Memory B cell (primary cell): ENCODE measurements at regions not wholly inside any gene's neighbourhood (a gene's known extent, or its start where the extent isn't known, plus 50 kb on each side); places are given as distances from the start of the nearest gene placed in this dataset.
"Not testable (repeated sequence)": the region's sequence is repeated elsewhere in the genome, so short reads cannot be mapped to it uniquely, and the experiment has no call there.

Experiments
- ATAC-seq: fragments of 150-1000 bp; cut with Tn5 transposase; 2 replicates; pipeline ENCODE4 v1.10.0; 2021; ENCODE audit warnings: low read depth, mild to moderate bottlenecking, moderate library complexity
- DNase-seq, 2 donors: peaks; one replicate each; pipeline ENCODE4 v3.0.0; 2022; ENCODE audit warnings: low spot score in 2 of 2
- H3K27ac Mint-ChIP-seq: one replicate; pipeline ENCODE4 v1.8.0; 2022; ENCODE audit warnings: mild to moderate bottlenecking, moderate library complexity, mixed read lengths
- H3K27me3 Mint-ChIP-seq: one replicate; pipeline ENCODE4 v1.8.0; 2022; ENCODE audit warnings: mixed read lengths
- H3K36me3 Mint-ChIP-seq: one replicate; pipeline ENCODE4 v1.8.0; 2022; ENCODE audit warnings: mild to moderate bottlenecking, mixed read lengths
- H3K4me1 Mint-ChIP-seq: one replicate; pipeline ENCODE4 v1.8.0; 2022; ENCODE audit warnings: mixed read lengths
- H3K4me3 Mint-ChIP-seq: one replicate; pipeline ENCODE4 v1.8.0; 2022; ENCODE audit warnings: mild to moderate bottlenecking, moderate library complexity, mixed read lengths
- H3K9me3 Mint-ChIP-seq: one replicate; pipeline ENCODE4 v1.8.0; 2022; ENCODE audit warnings: mixed read lengths

DNA sequence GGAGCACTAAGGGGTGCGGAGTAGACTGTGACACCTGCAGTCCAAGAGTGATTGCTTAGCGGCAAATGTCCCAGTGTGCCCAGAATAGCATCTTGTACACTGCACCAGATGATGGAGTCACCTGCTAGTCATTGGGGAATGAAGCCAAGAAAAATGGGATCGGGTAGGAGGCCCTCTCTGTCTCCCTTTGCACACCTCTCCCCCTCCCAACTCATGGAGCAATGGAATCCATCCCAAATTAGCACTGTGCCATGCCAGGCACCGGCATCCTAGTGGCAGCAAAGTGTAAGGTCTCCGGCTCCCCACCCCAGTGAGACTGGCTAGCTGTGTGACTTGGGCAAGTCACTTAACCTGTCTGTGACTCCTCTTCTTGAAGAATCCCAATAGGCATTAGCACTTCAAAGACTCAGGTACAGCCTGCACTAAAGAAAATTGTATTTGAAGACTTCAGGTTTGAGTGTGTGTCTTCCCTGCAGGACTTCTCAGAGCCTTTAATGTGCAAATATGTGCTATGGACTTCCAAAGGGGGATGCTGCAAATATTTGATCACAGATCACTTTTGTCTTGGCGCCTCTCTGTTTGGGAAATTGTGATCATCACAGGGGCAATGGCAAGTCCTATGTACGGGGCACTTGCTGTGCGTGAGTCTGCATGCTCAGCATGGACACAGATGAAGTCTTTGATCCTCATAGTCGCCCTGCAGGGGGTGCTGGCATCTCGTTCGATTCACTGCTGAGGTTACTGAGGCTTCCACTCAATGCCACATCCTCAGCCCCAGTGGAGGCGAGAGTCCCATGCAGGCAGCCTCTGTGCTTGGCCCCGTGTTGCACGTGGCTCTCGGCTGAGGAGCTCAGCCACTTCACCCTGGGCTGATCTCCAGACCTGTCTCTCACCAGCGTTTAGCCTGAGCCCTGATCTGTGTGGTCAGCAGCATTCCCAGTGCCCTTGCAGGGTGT lies 272.9 kb upstream of the C1orf174 start:
- Mint-ChIP-seq H3K9me3 (no peaks in the 10 kb centered on the region), H3K36me3 (no peaks in the 10 kb centered on the region), H3K27ac (no peak overlapping the region), H3K27me3 (peaks cover 20% of the 10 kb centered on the region), H3K4me1 (no peaks in the 10 kb centered on the region), H3K4me3 (no peak overlapping the region)
- ATAC-seq (no peak), DNase-seq (no peak)

GRCh38 chr1:4173731-4174130 lies 273.7 kb upstream of the C1orf174 start:
- no peak for DNase-seq
- no peaks in the 10 kb centered on the region for H3K9me3 Mint-ChIP-seq
- H3K4me3 Mint-ChIP-seq = no peak overlapping the region
- H3K27ac Mint-ChIP-seq = no peak overlapping the region
- no peaks in the 10 kb centered on the region for H3K4me1 Mint-ChIP-seq
- peaks cover 20% of the 10 kb centered on the region for H3K27me3 Mint-ChIP-seq
- H3K36me3 Mint-ChIP-seq = no peaks in the 10 kb centered on the region
- ATAC-seq = no peak

DNA sequence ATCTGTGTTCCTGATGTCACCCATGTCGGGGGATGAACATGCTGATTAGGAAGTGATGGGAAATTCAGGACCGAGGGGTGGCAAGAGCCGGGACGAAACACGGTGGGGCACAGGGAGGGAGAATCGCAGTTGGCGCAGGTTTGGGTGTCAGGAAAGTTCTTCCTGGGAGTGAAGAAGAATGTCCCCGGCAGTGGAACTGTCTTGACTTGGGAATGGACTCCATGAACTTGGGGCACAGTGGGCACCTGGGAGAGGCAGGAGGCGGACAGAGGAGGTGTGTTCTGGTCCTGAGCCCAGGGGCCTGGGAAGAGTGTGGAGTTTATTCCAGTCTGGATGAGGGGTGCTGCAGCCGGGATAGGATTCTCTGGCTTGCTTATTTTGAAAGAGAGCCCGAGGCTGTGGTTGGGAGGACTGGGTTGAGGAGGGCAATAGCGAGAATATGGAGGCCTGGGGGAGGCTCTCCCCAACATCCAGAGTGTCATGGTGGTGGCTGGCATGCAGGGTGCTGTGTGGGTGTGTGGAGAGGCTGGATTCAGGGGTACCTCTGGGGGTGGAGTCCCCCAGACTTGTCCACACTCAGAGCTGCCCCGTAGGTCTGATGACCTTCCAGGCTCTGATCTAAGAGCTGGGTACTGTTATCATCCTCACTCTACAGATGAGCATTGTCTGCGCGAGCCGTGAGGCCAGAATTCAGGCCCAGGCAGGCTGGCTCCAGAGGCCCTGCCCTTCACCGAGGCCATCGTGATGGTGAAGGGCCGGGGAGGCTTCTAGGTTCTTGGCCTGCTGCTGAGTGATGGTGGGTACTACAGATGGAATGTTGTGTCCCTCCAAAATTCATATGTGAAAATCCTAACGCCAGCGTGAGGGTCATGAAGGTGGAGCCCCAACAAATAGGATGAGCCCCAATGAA lies 274.5 kb upstream of the C1orf174 start:
- no peak for DNase-seq

GRCh38 chr1:4175566-4176405 lies 275.7 kb upstream of the C1orf174 start:
- peaks cover 17% of the 10 kb centered on the region for H3K27me3 Mint-ChIP-seq
- DNase-seq = no peak
- H3K36me3 Mint-ChIP-seq = no peaks in the 10 kb centered on the region
- ATAC-seq = no peak
- no peak overlapping the region for H3K4me3 Mint-ChIP-seq
- H3K9me3 Mint-ChIP-seq = no peaks in the 10 kb centered on the region
- no peak overlapping the region for H3K27ac Mint-ChIP-seq
- no peaks in the 10 kb centered on the region for H3K4me1 Mint-ChIP-seq

More for the DNA sequence above, 274.5 kb upstream of the C1orf174 start:
- H3K9me3 Mint-ChIP-seq = no peaks in the 10 kb centered on the region
- H3K4me1 Mint-ChIP-seq = no peaks in the 10 kb centered on the region
- H3K36me3 Mint-ChIP-seq = no peaks in the 10 kb centered on the region
- no peak overlapping the region for H3K4me3 Mint-ChIP-seq
- H3K27ac Mint-ChIP-seq = no peak overlapping the region
- no peak for ATAC-seq
- peaks cover 17% of the 10 kb centered on the region for H3K27me3 Mint-ChIP-seq

GRCh38 chr1:4176841-4177240 lies 276.8 kb upstream of the C1orf174 start:
- H3K9me3 Mint-ChIP-seq = no peaks in the 10 kb centered on the region
- peaks cover 11% of the 10 kb centered on the region for H3K27me3 Mint-ChIP-seq
- DNase-seq (no peak), ATAC-seq (no peak)
- H3K4me1 Mint-ChIP-seq = no peaks in the 10 kb centered on the region
- H3K4me3 Mint-ChIP-seq = no peak overlapping the region
- H3K27ac Mint-ChIP-seq = no peak overlapping the region
- no peaks in the 10 kb centered on the region for H3K36me3 Mint-ChIP-seq

- H3K4me1 Mint-ChIP-seq = no peaks in the 10 kb centered on the region
- peaks cover 9% of the 10 kb centered on the region for H3K27me3 Mint-ChIP-seq
- no peak for DNase-seq
- no peak for ATAC-seq
- no peaks in the 10 kb centered on the region for H3K9me3 Mint-ChIP-seq
- H3K27ac Mint-ChIP-seq = no peak overlapping the region
- H3K4me3 Mint-ChIP-seq = no peak overlapping the region
- no peaks in the 10 kb centered on the region for H3K36me3 Mint-ChIP-seq
These were observed 277.5 kb upstream of the C1orf174 start for GRCh38 chr1:4177425-4178150.

GRCh38 chr1:4178501-4179113 lies 278.5 kb upstream of the C1orf174 start:
- H3K4me3 Mint-ChIP-seq = no peak overlapping the region
- no peaks in the 10 kb centered on the region for H3K4me1 Mint-ChIP-seq
- no peak overlapping the region for H3K27ac Mint-ChIP-seq
- H3K36me3 Mint-ChIP-seq = no peaks in the 10 kb centered on the region
- H3K27me3 Mint-ChIP-seq = peaks cover 7% of the 10 kb centered on the region
- no peak for ATAC-seq
- no peak for DNase-seq
- no peaks in the 10 kb centered on the region for H3K9me3 Mint-ChIP-seq

DNA sequence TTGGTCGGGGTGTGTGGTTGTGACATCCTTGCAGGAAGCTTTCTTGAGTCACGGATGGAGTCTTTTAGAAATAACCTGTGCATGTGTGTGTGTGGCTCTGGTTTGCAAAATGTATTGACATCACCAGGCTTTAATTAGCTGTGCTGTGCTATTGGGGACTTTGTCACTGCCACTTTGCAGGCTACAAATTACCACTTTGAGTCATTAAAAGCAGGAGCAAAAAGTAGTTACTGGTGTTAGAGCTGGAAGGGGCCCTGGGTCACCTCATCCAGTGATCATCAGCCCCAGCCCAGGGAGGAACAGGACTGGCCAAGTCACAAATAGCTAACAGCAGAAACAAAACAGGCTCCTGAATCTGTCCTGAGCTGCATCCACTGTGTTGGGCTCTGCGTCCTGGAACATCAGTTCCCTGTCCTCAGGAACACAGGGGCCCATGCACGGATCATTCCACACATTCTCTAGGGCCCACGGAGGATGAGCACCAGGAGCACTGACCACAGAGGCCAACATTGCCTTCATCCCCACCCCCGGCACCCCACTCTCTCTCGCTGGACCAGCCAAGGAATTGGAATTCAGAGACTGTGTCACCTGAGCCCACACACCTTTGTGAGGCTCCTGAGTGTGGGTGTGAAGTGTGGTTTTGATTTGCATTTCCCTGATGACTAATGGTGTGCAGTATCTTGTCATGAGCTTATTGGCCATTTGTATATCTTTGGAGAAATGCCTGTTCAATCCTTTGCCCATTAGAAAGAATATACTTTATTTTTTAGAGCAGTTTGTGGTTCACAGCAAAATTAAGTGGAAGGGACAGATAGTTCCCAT lies 280.1 kb upstream of the C1orf174 start:
- no peak for ATAC-seq
- peaks cover 3% of the 10 kb centered on the region for H3K27me3 Mint-ChIP-seq
- no peaks in the 10 kb centered on the region for H3K4me1 Mint-ChIP-seq
- H3K4me3 Mint-ChIP-seq = no peak overlapping the region
- no peak overlapping the region for H3K27ac Mint-ChIP-seq
- no peaks in the 10 kb centered on the region for H3K36me3 Mint-ChIP-seq
- H3K9me3 Mint-ChIP-seq = no peaks in the 10 kb centered on the region
- DNase-seq = no peak

GRCh38 chr1:4186486-4186885 lies 286.4 kb upstream of the C1orf174 start:
- H3K9me3 Mint-ChIP-seq, DNase-seq, H3K36me3 Mint-ChIP-seq, ATAC-seq, H3K27ac Mint-ChIP-seq, H3K4me1 Mint-ChIP-seq, H3K4me3 Mint-ChIP-seq, H3K27me3 Mint-ChIP-seq: not testable (repeated sequence)

DNA sequence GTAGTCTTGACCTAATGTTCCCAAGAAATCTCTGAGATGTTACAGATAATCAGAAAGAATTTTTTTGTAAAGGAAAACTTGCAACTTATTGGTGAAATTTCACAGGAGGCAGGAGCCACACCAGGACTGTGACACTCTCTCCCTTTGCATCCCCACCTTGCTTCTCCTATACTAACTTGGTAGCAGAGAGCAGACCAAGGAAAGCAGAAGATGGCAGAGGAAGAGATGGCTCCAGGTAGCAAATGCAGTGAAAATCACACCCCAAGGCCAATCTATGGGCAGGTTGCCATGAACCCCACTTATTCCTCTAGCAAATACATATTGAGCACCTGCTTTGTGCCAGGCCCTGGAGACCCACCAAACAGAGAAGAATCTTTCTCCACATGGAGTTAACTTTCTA lies 303.4 kb upstream of the C1orf174 start:
- Mint-ChIP-seq H3K9me3 (peaks cover 19% of the 10 kb centered on the region), H3K27me3 (no peaks in the 10 kb centered on the region), H3K27ac (no peak overlapping the region), H3K4me1 (no peaks in the 10 kb centered on the region), H3K4me3 (no peak overlapping the region), H3K36me3 (peaks cover 3% of the 10 kb centered on the region)
- no peak for DNase-seq
- no peak for ATAC-seq

DNA sequence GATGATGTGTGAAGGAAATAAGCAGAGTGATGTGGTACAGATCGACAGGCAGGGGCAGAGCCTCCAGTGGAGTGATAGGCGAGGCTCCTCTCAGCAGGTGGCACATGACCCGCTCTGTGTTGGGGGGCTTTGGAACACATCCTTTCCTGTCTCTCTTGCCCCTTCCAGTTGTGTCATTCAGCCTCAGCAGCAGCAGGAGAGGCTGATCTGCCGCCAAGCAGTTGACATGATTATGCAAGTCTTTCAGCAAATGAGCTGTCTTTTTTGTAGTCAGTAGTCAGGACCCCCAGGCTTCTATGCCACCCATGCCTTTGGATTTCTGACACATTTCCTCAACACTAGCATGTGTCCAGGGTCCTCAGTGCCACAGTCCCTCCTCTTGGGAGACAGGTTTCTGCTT lies 307.1 kb upstream of the C1orf174 start:
- H3K4me1 Mint-ChIP-seq = no peaks in the 10 kb centered on the region
- DNase-seq (no peak), ATAC-seq (no peak)
- peaks cover 3% of the 10 kb centered on the region for H3K36me3 Mint-ChIP-seq
- H3K27ac Mint-ChIP-seq = no peak overlapping the region
- H3K4me3 Mint-ChIP-seq = no peak overlapping the region
- H3K9me3 Mint-ChIP-seq = peaks cover 14% of the 10 kb centered on the region
- H3K27me3 Mint-ChIP-seq = peaks cover 4% of the 10 kb centered on the region
